HG03575 (cell line): ENCODE measurements at regions not wholly inside any gene's neighbourhood (a gene's known extent, or its start where the extent isn't known, plus 50 kb on each side); places are given as distances from the start of the nearest gene placed in this dataset.

Source experiments
- ATAC-seq: cut with Tn5 transposase; IDR thresholded peaks from one replicate; pipeline ENCODE4 v1.9.1; 2021; ENCODE audit not compliant: unreplicated experiment, insufficient number of reproducible peaks, low FRiP score; ENCODE audit errors: extremely low read depth

GRCh38 chr18:1564793-1565192, 660.1 kb downstream of the ADCYAP1 start:
- ATAC-seq, result no peak

- ATAC-seq, result no peak
Measured at GRCh38 chr18:1571206-1571605, 666.5 kb downstream of the ADCYAP1 start.

- ATAC-seq, result no peak
Measured at GRCh38 chr18:1573732-1574131, 669.1 kb downstream of the ADCYAP1 start.

- no peak for ATAC-seq
Measured at GRCh38 chr18:1575084-1575483, 670.4 kb downstream of the ADCYAP1 start.

GRCh38 chr18:1578505-1578904, 673.8 kb downstream of the ADCYAP1 start:
- no peak for ATAC-seq

- ATAC-seq, result no peak
Measured at GRCh38 chr18:1581581-1581980, 676.9 kb downstream of the ADCYAP1 start.

GRCh38 chr18:1585881-1586488, 681.3 kb downstream of the ADCYAP1 start:
- ATAC-seq, result no peak

- no peak for ATAC-seq
Measured at GRCh38 chr18:1593091-1593490, 688.4 kb downstream of the ADCYAP1 start.

GRCh38 chr18:1595195-1595594, 690.5 kb downstream of the ADCYAP1 start:
- no peak for ATAC-seq

- no peak for ATAC-seq
Measured at GRCh38 chr18:1599196-1599595, 694.5 kb downstream of the ADCYAP1 start.

GRCh38 chr18:1604751-1605150, 700.1 kb downstream of the ADCYAP1 start:
- ATAC-seq, result no peak

- ATAC-seq, result no peak
Measured at GRCh38 chr18:1618364-1618763, 713.7 kb downstream of the ADCYAP1 start.

GRCh38 chr18:1619507-1619906, 714.8 kb downstream of the ADCYAP1 start:
- ATAC-seq, result no peak

GRCh38 chr18:1624612-1625011, 719.9 kb downstream of the ADCYAP1 start:
- no peak for ATAC-seq

- no peak for ATAC-seq
Measured at GRCh38 chr18:1627494-1627893, 722.8 kb downstream of the ADCYAP1 start.

GRCh38 chr18:1648712-1649111, 744.0 kb downstream of the ADCYAP1 start:
- ATAC-seq, result no peak

GRCh38 chr18:1652018-1652417, 747.3 kb downstream of the ADCYAP1 start:
- no peak for ATAC-seq

GRCh38 chr18:1653873-1654272, 749.2 kb downstream of the ADCYAP1 start:
- no peak for ATAC-seq

- no peak for ATAC-seq
Measured at GRCh38 chr18:1657876-1658275, 753.2 kb downstream of the ADCYAP1 start.

GRCh38 chr18:1658908-1659566, 754.4 kb downstream of the ADCYAP1 start:
- ATAC-seq, result no peak
